Upper lobe of right lung (tissue), 1 donor: ENCODE measurements at regions not wholly inside any gene's neighbourhood (a gene's known extent, or its start where the extent isn't known, plus 50 kb on each side); places are given as distances from the start of the nearest gene placed in this dataset.

Experiments used
- ATAC-seq: fragments of 200-7000 bp; cut with Tn5 transposase; one replicate; pipeline ENCODE4 v1.9.1; 2020; ENCODE audit warnings: mild to moderate bottlenecking, moderate library complexity
- DNase-seq: peaks from one replicate; pipeline ENCODE4 v3.0.0-alpha.2; 2020
- H3K27ac ChIP-seq: fragments of 200-600 bp; one replicate; pipeline ENCODE4 v1.8.0; 2022
- H3K27me3 ChIP-seq: fragments of 200-600 bp; one replicate; pipeline ENCODE4 v1.8.0; 2022; ENCODE audit warnings: mild to moderate bottlenecking
- H3K36me3 ChIP-seq: fragments of 200-600 bp; one replicate; pipeline ENCODE4 v1.8.0; 2022
- H3K4me1 ChIP-seq: fragments of 200-600 bp; one replicate; pipeline ENCODE4 v1.8.0; 2022
- H3K4me3 ChIP-seq: fragments of 200-600 bp; one replicate; pipeline ENCODE4 v1.8.0; 2022; ENCODE audit warnings: mild to moderate bottlenecking
- H3K9me3 ChIP-seq: fragments of 200-600 bp; one replicate; pipeline ENCODE4 v1.8.0; 2022
- CTCF ChIP-seq: fragments of 200-600 bp; IDR thresholded peaks from one replicate; pipeline ENCODE4 v1.8.0; 2022; ENCODE audit warnings: antibody characterized with exemption
- intact Hi-C: fragments of 100-400 bp; cut with DNase I; formaldehyde crosslinking; loops from one replicate; pipeline ENCODE4 v1.11.0; 2022
- donor health status: DM: no; HTN: yes; CAD: no; lungs with severe emphysema.

DNA sequence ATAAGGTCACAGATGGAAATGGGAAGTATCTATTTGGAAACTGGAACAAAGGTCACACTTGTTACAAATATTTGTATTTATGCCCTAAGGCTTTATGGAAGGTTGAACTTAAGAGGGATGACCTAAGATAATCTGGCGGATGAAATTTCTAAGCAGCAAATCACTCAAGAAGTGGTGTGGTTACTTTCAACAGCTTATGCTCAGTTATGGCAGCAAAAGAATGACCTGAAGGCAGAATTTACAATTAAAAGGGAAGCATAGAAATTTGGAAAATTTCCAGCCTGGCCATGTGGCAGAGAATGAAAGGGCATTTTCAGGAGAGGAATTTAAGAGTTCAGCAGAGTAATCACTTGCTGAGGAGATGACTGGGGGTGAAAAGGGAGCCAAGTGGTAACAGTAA lies 95.8 kb upstream of the TNS3 start:
- no peak for TF ChIP-seq CTCF
- peak; percentile 9 for ATAC-seq
- H3K4me1 ChIP-seq: no peaks in the 10 kb centered on the region
- H3K27ac ChIP-seq: no peak overlapping the region
- H3K4me3 ChIP-seq: no peak overlapping the region
- intact Hi-C loops: no loop called here
- no peaks in the 10 kb centered on the region for H3K27me3 ChIP-seq
- H3K9me3 ChIP-seq: no peaks in the 10 kb centered on the region
- H3K36me3 ChIP-seq: no peaks in the 10 kb centered on the region
- DNase-seq: no peak

- DNase-seq: no peak
- H3K9me3 ChIP-seq: no peaks in the 10 kb centered on the region
- intact Hi-C loops: no loop called here
- no peaks in the 10 kb centered on the region for H3K4me1 ChIP-seq
- H3K36me3 ChIP-seq: no peaks in the 10 kb centered on the region
- H3K27ac ChIP-seq: no peak overlapping the region
- ATAC-seq: no peak
- no peak for TF ChIP-seq CTCF
- H3K27me3 ChIP-seq: no peaks in the 10 kb centered on the region
- no peak overlapping the region for H3K4me3 ChIP-seq
Observed at GRCh38 chr7:47677093-47677492, 95.2 kb upstream of the TNS3 start.

DNA sequence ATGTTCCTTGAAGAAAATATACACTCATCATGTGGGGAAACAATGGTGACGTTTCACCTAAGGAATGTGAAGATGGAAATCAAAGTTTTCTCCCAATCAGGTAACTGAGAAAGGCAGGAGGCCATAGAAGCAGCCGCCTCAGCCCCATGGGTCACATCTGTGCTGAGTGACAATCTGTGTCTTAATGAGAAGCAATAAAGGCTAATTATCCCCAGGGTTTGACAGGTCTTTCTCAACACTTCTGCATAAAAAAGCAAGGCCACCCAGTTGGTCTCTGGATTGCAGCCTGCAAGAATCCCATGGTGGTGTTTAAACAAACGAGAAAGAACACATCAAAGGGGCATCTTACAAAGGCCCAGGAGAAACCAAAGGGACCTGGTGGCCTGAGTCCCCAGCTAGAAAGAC lies 91.1 kb upstream of the TNS3 start:
- H3K27ac ChIP-seq: no peak overlapping the region
- no peak overlapping the region for H3K4me3 ChIP-seq
- DNase-seq: no peak
- H3K36me3 ChIP-seq: no peaks in the 10 kb centered on the region
- peaks cover 6% of the 10 kb centered on the region for H3K4me1 ChIP-seq
- TF ChIP-seq CTCF: no peak
- intact Hi-C loops: no loop called here
- no peaks in the 10 kb centered on the region for H3K27me3 ChIP-seq
- no peak for ATAC-seq
- no peaks in the 10 kb centered on the region for H3K9me3 ChIP-seq

GRCh38 chr7:47672271-47672791 lies 90.4 kb upstream of the TNS3 start:
- H3K9me3 ChIP-seq: no peaks in the 10 kb centered on the region
- H3K27me3 ChIP-seq: no peaks in the 10 kb centered on the region
- no peak for TF ChIP-seq CTCF
- ATAC-seq: peak; percentile 53
- no peak overlapping the region for H3K27ac ChIP-seq
- no peak overlapping the region for H3K4me3 ChIP-seq
- DNase-seq: no peak
- no peaks in the 10 kb centered on the region for H3K36me3 ChIP-seq
- intact Hi-C loops: no loop called here
- H3K4me1 ChIP-seq: peaks cover 6% of the 10 kb centered on the region

DNA sequence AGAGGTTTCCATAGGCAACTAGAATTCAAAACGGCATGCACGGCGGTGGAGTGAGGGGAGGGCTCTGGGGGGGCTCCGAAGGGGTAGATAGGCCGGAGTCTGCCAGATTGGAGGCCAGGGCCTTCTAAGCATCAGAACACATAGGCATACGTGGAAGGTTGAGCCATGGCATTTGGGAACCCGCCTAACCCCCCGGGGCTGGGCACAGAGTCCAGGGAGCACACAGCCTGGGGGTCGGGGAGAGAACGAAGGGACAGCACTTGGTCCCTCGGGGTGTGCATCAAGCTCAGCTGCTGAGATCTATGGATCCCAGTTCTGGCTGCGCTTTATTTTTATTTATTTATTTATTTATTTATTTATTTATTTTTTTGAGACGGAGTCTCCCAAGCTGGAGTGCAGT lies 89.4 kb upstream of the TNS3 start:
- no peaks in the 10 kb centered on the region for H3K36me3 ChIP-seq
- H3K4me3 ChIP-seq: no peak overlapping the region
- H3K4me1 ChIP-seq: peaks cover 6% of the 10 kb centered on the region
- DNase-seq: no peak
- H3K27ac ChIP-seq: no peak overlapping the region
- no peak for TF ChIP-seq CTCF
- intact Hi-C loops: no loop called here
- no peaks in the 10 kb centered on the region for H3K27me3 ChIP-seq
- H3K9me3 ChIP-seq: no peaks in the 10 kb centered on the region
- no peak for ATAC-seq

DNA sequence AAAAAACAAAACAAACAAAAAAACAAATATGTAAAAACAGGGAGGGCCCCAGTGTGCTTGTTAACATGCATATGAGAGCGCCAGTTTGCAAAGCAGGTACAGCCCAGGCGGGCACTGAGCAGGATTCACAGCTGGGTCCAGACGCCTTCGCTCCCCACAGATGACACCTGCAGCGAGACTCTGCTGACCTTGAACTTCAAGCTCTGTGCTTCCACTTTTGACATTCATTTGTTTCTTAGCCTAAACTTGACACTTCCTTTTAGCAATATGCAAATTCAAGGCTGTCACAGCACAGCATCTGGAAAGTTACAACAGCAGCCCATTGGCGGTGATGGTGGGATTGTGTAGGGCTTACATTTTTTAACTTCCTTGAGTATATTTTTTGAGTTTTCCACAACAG lies 88.8 kb upstream of the TNS3 start:
- Histone ChIP-seq H3K36me3 (no peaks in the 10 kb centered on the region), H3K4me1 (peaks cover 6% of the 10 kb centered on the region), H3K4me3 (no peak overlapping the region), H3K27me3 (no peaks in the 10 kb centered on the region), H3K9me3 (no peaks in the 10 kb centered on the region), H3K27ac (peak overlapping the region; percentile 66)
- no peak for TF ChIP-seq CTCF
- ATAC-seq (peak; percentile 6), DNase-seq (no peak)
- intact Hi-C loops: no loop called here
